ENCODE measurements at regions not wholly inside any gene's neighbourhood (a gene's known extent, or its start where the extent isn't known, plus 50 kb on each side); places are given as distances from the start of the nearest gene placed in this dataset.
"Not testable (repeated sequence)": the region's sequence is repeated elsewhere in the genome, so short reads cannot be mapped to it uniquely, and the experiment has no call there.

GRCh38 chr6:56838016-56838555, 116.8 kb upstream of the BEND6 start:
- FAIRE-seq = peak; percentile 48

GRCh38 chr6:56837322-56837894, 117.5 kb upstream of the BEND6 start:
- no peak for FAIRE-seq

DNA sequence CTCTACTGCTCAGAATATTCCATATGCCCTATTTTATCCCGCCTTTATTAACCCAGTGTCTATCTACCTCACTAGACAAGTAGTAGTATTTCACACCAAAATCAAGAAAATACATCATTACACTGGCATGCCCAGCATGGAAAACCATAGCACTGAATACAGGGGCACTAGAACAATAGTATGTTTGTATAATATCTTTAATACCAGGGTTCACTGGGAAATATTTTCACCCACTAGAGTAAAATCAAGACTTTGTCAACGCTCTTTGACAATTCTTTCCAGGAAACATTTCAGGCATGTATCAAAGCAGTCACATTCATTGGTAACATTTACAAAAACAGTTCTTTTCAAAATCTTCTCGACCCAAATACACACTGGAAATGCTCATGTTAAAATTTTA, 119.3 kb upstream of the BEND6 start:
- FAIRE-seq = no peak

DNA sequence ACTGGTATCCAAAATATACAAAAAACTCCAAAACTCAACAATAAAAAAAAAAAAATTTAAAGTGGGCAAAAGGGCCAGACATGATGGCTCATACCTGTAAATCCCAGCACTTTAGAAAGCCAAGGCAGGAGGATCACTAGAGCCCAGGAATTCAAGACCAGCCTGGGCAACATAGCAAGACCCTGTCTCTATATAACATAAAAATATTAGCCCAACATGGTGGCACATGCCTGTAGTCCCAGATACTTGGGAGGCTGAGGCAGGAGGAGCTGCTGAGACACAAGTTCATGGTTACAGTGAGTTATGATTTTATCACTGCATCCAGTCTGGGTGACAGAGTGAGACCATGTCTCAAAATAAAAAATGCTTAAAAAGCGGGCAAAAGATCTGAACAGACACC, 121.0 kb upstream of the BEND6 start:
- no peak for FAIRE-seq

- FAIRE-seq = no peak
These were observed 121.6 kb upstream of the BEND6 start for GRCh38 chr6:56833127-56833791.

- FAIRE-seq = no peak
These were observed 122.7 kb upstream of the BEND6 start for GRCh38 chr6:56832225-56832624.

DNA sequence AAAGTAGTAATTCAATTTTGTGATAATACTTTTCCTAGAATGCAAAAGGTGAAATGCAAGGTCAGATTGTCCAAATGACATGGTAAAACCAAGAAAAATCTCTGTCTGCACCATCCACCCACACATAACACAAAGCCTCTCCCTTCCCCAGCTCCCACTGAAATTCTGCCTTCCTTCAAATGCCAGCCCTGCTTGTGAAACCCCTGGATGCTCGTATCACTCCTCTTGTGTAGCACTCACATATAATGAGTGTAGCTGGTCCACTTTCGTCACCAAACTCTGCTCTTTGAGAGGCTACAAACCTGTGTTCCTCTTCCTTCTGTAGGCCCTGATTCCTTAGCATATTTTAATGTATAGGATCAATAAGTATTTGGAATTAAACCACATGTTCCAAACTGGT, 123.6 kb upstream of the BEND6 start:
- no peak for FAIRE-seq

- FAIRE-seq = no peak
These were observed 126.8 kb upstream of the BEND6 start for GRCh38 chr6:56827908-56828649.

DNA sequence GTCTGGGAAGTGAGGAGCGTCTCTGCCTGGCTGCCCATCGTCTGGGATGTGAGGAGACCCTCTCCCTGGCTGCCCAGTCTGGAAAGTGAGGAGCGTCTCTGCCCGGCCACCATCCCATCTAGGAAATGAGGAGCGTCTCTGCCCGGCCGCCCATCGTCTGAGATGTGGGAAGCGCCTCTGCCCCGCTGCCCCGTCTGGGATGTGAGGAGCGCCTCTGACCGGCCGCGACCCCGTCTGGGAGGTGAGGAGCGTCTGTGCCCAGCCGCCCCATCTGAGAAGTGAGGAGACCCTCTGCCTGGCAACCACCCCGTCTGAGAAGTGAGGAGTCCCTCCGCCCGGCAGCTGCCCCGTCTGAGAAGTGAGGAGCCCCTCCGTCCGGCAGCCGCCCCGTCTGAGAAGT, 130.5 kb upstream of the BEND6 start:
- not testable (repeated sequence) for FAIRE-seq

- FAIRE-seq = no peak
These were observed 133.9 kb upstream of the BEND6 start for GRCh38 chr6:56821005-56821432.

GRCh38 chr6:56820060-56820459, 134.8 kb upstream of the BEND6 start:
- no peak for FAIRE-seq

- FAIRE-seq = no peak
These were observed 135.3 kb upstream of the BEND6 start for GRCh38 chr6:56819604-56820003.

- no peak for FAIRE-seq
These were observed 138.5 kb upstream of the BEND6 start for GRCh38 chr6:56816370-56816769.

DNA sequence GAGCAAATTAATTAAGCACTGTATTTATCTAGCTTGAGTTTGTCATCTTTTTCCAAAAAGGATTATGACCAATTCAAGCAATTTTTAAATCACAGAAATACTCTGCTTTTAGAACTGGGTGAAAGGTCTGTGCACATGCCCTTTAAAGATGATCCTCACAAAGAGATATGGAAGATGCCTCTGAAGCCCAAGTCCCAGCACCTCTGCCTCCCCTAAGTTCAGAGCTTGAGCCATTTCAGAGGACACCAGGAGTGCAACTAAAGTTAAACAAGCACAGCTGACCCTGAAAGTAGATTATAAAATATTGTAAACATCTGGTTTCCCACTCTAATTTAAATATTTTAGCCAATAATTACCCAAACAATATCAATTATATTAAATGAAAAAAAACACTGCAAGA, 139.5 kb upstream of the BEND6 start:
- FAIRE-seq = no peak

GRCh38 chr6:56814802-56815201, 140.1 kb upstream of the BEND6 start:
- FAIRE-seq = no peak

- no peak for FAIRE-seq
These were observed 140.6 kb upstream of the BEND6 start for GRCh38 chr6:56814308-56814707.

DNA sequence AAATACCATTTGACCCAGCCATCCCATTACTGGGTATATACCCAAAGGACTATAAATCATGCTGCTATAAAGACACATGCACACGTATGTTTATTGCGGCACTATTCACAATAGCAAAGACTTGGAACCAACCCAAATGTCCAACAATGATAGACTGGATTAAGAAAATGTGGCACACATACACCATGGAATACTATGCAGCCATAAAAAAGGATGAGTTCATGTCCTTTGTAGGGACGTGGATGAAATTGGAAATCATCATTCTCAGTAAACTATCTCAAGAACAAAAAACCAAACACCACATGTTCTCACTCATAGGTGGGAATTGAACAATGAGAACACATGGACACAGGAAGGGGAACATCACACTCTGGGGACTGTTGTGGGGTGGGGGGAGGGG, 142.1 kb upstream of the BEND6 start:
- FAIRE-seq = not testable (repeated sequence)

DNA sequence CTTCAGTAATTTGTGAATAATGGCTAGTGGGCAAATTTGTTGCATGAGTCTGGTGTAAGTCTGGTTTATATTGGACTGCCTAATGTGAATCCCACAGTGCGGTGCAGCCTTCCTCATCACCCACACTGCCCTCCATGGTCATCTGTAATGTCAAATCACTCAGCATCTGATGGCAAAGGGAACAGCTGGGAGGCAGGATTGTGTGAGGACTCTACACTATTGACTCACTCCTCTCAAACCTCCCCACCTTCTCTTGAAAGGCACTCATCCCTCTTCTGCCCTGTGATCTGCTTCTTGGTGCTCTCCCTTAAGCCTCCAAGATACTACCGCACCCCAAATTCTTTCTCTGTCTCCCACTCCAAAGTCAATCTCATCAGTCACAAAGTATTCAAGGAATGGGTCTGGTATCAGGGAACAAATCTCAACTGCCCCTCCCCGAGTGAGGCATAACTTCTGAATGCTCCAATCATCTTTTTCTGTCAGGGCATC, 146.0 kb upstream of the BEND6 start:
- no peak for FAIRE-seq

DNA sequence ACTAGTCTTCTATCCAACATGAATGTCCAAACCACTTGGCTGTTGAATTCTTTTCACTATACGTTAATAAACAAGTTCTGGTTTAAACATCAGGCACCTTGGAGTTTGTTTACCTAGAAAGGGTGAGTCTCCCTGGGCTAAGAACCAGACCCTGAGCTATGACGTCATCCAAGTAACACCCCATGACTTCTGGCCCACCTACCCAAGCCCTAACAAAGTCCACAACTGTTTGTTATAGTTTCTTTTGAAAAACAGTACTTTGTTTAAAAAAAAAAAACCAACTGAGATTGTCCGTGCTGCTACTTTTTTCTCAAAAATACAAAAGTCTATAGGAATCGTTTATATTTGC, 146.9 kb upstream of the BEND6 start:
- FAIRE-seq = no peak

- no peak for FAIRE-seq
These were observed 147.4 kb upstream of the BEND6 start for GRCh38 chr6:56807326-56807988.

GRCh38 chr6:56806368-56806767, 148.5 kb upstream of the BEND6 start:
- no peak for FAIRE-seq

DNA sequence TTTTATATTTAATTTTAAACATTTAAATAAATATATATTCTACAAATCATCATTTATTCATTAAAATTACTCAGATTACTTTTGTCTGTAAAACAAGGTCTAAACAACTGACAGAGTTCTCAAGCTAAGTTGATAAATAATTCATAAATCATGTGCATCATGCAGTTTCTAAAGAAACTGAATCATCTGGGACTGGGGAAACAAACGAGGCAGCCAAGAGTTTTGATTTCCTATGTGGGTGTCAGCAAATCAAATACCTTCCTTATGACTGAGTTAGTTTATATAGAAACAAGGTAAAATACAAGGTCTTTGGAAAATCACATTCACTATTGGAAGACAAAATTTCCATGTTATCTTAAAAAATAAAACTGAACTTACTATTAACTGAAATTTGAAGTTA, 149.9 kb upstream of the BEND6 start:
- peak; percentile 57 for FAIRE-seq

GRCh38 chr6:56803594-56803993, 151.3 kb upstream of the BEND6 start:
- no peak for FAIRE-seq
